GM21576 (cell line): ENCODE measurements at regions not wholly inside any gene's neighbourhood (a gene's known extent, or its start where the extent isn't known, plus 50 kb on each side); places are given as distances from the start of the nearest gene placed in this dataset.
"Not testable (repeated sequence)": the region's sequence is repeated elsewhere in the genome, so short reads cannot be mapped to it uniquely, and the experiment has no call there.

Experiments used
- ATAC-seq: cut with Tn5 transposase; IDR thresholded peaks from one replicate; pipeline ENCODE4 v1.9.1; 2021; ENCODE audit warnings: mild to moderate bottlenecking, moderate library complexity; ENCODE audit not compliant: unreplicated experiment

DNA sequence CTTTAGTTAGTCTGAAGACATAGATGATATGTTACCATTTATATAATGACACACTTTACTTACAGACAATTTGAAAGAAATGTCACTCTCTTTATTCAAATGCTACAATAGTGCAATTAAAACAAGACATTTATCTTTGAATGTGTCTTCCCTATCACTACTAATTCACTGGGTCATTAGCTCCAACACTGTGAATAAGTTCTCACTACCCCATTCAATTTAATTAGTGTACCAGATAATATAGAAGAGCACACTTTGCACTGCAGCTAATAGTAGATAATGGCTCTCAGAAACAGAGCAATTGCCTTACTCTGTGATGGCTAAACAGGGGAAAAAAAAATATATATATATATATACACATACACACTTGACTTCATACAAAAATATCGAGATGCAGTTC lies 497.0 kb downstream of the DTWD2 start:
- ATAC-seq, result no peak

DNA sequence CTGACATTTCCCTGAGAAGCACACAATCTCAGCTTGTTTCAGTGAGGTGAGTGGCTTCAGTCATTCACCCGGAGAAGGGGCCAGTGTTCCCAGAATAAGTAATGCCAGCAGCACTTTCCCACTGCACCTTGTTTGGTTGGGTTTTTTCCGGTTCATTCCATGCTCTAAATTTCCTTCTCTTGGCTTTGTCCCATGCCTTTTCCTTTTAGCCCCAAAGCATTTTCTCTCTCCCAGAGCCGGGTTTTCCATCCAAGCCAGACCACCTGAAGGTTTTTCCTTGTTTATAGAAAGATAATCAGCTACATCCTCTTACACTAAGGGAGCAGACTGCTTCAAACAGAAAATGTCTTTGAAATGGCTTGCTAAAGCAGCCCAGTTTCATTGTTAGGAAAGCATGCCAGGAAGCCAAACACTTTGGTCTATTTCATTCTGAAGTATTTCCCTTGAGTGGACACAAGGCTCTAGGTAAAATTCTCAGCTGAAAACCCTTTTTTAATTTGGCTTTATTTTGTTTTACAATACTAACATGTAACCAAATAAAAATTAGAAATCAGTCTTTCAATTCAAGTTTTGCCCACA lies 501.6 kb downstream of the DTWD2 start:
- no peak for ATAC-seq

DNA sequence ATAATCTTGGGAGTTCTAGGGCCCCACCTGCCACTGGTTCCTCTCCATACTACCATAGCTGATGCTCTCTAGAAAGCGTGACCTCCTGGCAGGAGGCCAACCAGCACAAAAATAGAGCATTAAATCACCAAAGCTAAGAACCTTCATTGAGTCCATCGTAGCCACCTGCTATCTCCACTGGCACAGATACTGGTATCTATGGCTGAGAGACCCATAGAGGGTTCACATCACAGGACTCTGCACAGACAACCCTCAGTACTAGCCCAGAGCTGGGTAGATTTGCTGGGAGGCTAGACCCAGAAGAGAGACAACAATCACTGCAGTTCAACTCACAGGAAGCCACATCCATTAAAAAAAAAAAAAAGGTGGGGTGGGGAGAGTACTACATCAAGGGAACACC lies 509.1 kb downstream of the DTWD2 start:
- no peak for ATAC-seq

DNA sequence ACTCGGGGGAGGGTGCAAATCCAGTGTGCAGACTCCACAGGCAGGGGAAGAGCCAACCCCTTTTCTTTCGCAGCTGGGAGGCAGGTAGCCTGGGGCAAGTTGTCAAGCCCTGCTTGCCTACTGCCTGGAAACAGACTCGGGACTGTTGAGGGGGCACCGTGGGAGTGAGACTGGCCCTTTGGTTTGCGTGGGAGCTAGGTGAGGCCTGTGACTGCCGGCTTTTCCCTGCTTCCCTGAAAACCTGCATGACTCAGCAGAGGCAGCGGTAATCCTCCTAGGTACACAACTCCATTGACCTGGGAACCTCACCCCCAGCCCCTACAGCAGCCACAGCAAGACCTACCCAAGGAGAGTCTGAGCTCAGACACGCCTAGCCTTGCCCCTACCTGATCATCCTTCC lies 509.5 kb downstream of the DTWD2 start:
- ATAC-seq, result no peak

DNA sequence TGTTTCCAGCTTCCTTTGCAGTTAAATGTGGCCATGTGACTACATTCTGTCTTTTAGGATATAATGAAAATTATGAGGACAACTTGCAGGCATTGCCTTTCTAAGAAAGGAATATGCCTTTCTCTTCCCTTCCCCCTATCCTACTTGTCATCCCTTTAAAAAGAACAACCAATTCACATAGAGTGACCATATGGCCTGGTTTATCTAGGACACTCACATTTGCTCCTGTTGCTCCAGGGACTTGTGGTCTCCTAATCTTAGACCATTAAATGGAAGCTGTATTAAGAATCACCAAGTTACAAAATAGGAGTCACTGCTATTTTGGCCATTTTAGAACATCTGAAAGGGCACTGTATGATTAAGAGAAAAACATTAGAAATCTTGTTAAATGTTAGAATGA lies 520.3 kb downstream of the DTWD2 start:
- no peak for ATAC-seq

DNA sequence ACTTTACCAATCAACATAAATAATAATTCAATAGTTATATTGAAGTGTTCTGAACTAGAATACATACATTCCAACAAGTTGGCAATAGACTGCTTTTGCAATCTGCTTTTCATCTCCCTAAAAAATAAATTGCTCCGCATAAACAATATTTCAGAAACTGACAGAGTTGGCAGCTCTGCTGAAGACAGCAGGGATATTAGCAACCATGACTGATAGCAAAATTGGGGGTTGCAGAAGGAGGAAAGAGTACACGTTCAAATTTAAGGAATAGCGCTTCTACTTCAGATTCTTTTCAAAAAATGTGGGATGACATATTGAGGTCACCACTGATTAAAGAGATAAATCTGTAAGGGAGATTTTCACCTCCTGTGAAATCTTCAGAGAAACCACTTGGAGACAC lies 521.2 kb downstream of the DTWD2 start:
- ATAC-seq, result no peak

DNA sequence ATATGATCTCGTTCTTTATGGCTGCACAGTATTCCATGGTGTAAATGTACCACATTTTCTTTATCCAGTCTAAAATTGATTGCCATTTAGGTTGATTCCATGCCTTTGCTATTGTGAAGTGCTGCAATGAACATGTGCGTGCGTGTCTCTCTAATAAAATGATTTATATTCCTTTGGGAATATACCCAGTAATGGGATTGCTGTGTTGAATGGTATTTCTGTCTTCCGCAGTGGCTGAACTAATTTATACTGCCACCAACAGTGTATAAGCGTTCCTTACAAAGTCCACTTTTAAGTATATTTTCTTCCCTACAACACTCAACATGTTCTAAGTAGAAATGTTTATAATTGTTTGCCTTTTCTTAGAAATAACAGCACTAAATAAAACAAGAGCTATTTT lies 521.9 kb downstream of the DTWD2 start:
- ATAC-seq, result no peak

DNA sequence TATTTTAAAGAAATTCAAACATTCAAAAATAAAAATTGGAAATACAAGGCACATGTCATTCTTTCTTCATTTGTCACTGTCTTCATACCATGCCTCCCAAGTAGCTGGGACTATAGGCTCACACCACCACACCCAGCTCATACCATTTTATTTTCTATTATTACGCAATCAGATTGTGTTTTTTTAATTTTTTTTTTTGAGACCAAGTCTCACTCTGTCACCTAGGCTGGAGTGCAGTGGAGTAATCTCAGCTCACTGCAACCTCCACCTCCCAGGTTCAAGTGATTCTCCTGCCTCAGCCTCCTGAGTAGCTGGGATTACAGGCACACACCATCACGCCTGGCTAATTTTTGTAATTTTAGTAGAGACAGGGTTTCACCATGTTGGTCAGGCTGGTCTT lies 526.1 kb downstream of the DTWD2 start:
- not testable (repeated sequence) for ATAC-seq

DNA sequence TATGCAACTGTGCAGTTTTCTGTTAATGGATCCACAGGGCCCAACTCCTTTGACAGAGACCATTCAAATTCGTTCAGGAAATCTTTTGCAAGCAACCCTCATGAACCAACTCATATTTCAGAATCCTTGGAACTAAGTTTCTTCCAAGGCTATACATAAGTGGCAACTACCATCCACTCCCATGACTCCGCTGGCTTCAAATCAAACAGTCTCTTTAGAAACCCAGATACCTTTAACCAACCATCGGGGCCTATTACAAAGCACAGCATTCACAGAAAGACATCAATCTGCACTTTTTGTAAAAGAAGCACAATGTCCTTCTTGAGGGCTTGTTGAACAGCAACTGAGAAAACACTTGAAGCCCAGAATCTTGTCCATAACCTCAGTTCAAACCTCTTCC lies 526.9 kb downstream of the DTWD2 start:
- ATAC-seq, result no peak

DNA sequence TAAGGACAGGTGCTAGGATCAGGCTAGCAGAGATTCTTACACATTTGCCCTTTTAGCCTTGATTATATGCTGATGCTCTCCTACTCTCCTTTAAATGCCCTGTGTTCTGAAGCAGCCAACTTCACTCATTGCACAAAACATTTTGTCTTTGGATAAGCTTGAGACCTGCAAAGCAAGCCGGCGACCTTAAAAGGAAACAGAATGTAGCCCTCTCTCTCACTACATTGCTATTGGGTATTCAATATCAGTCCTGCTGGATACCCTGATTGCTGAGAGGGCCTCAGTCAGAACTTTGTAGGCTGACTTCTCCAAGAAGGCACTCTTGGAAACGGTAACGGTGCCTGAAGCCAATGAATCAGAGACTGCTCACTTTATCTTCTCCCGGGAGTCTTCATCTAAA lies 528.9 kb downstream of the DTWD2 start:
- no peak for ATAC-seq

DNA sequence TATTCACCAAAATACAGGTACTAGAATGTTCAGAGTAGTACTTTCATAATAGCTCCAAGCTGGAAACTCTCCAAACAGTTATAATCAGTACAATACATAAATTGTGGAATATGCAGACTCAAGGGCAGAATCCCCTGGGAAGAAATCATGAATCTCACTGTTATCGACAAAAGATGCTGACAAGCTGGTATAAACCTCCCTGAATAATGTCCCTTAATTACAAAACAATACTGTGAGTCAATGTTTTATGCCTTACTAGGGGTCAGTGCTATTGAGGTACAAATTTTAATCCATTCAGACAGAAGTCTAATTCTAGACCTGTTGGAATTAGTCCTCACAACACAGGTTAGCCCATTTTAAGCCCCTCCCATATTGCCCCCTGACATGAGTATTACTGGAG lies 532.3 kb downstream of the DTWD2 start:
- no peak for ATAC-seq

DNA sequence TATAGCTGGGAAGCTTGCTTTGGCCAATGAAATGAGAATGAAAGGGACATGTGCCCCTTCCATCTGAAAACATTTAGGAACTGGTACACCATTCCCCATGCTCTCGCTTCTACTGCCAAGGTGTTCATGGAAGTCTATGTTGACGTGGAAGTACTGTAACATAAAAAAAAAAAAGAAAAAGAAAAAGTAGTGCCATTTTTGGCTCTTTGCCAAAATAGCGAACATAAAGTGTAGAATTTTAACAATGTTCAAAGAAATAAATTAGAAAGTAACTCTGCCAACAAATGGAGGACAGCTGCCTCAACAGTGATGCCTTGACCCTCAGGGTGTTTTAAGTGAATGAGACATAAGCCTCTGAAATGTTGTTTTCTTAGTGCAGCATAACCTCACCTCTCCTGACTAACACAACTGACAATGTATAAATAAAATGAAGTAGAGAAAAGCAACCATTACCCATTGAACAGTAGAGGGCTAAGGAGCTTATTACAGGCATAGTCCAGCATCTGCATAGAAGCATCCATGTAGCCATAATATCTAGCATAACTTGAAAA lies 536.6 kb downstream of the DTWD2 start:
- no peak for ATAC-seq

DNA sequence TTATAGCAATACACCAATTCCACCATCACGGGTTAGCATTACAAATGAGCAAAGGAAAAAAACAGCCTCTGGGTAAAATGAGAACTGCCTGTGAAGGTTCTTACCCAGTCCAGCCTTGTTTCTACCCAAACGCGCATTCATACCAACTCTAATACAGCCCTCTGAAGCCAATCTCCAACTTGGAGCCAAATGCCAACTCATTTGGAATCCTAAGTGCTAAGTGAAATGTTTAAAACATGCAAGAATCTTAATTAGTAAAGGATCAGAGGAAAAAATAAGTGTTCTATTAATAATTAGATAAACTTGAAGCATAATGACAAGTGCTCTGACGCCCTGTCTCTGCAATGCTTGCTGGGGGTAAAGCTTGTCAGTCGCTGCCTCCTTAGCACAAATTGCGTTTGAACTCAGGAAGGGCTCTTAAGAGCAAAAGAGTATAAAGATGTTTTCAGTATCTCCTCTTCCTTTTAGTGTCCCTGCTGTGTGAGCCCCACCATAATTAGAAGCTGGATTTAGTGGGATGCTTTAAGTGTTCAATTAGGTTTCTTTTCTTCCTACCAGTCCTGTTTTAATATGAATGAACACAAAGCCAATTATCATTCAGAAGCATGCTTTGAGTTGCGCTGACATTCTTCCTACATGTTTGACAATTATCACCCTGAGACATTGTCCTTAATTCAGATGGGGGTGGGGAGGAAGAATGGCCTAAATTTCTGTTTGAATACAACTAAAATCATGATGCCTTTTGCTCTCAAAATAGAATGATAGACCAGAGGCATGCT lies 537.6 kb downstream of the DTWD2 start:
- no peak for ATAC-seq

DNA sequence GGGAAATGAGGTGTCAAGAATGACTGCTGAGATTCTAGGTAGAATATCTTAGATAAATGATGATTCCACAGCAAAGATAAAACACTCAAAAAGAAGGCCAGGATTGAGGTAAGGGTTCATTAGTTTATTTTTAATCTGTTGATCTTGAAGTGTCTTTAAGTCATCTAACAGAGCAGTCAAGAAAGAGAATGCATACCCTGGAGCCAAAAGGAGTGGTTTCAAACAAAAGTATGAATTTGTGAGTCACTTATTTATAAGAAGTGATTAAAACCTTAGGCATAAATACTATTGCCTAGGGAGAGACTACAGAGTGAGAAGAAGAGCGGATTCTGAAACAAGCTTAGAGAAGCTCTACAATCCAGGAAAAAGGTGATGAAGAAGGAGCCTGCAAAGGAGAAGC lies 541.0 kb downstream of the DTWD2 start:
- no peak for ATAC-seq

DNA sequence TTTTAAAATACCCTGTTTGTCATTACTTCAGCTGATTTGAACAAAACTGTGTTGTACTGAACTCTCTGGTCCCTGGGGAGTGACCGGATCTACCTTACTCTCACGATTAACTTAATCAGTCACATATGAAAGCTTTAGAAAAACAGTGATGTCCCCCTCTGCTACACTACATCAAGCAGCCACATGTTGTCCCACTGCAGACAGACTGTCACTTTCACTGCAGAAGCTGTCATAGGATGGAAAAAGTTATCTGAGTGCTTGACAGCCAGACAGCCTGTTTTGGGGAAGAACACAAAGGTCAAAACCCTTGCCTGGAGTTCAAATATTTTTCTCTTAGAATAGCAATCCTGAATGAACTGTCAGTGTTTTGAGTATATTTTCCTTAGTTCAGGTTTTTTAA lies 546.4 kb downstream of the DTWD2 start:
- ATAC-seq, result no peak

DNA sequence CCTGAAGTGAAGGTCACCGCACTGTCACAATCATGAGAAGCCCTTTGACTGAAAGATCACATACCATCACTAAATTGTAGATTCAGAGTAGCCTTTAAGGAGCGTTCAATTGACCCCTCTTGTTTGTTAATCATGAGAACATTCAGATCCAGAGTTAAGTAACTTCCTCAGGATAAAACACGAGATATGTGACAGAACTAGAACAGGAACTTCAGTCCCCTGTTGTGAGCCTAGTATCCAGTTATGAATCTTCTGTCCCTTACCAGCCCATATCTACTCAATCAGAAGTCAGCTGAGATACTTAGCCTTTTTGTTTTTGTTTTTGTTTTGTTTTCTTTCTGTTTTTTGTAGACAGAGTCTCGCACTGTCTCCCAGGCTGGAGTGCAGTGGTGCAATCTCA lies 547.3 kb downstream of the DTWD2 start:
- ATAC-seq, result no peak

DNA sequence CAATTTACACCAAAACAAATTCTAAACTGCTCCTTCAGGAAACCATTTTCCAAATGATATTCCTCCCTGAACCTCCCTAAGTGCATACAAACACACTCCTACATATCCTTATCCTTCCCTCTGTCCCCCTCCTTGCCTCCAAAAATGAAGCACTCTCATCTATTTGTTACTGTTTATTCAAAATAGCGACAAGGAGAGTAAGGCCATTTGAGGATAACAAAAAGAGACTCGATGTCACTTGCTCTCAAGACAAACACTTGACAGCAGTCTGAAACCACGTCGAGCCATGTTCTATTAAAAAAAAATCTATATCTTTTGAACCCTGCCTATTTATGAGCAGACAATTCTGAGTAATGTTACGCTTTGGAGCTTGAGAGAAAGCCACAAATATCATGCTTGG lies 547.9 kb downstream of the DTWD2 start:
- ATAC-seq, result no peak

DNA sequence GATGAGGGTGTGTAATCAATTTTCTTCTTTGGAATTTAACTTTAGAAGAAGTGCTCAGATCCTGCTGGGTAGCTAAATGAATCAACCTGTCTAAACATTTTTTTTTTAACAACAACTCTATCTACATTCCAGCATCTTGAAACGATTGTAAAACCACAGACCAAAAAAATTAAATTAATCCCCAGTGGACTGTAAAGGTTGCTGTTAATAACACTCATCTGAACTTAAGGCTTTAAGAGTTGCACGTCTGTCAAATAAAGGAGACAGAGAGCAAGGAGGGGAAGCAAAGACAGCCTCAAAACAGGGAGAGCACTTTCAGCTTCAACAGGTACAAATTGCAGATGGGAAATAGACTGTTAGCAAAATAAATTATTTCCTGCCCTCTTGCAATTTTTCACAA lies 548.5 kb downstream of the DTWD2 start:
- ATAC-seq, result no peak

DNA sequence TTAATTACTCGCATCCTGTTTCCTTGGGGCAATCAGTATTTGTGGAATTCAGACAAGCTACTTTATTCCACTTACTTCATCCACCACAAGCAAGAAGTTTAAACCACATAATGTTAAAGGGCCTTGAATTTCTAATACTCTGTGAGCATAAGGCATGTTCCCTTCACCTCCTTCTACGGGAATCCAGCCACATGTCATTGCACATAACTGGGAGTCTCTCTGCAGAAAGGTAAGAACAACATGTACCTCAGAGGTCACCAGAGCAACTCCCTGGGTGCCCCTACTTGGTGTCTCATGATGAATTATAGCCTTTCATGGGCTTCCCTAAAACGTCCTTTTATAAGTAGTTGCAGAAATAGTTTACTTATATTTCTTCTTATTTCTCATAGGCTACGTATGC lies 553.2 kb downstream of the DTWD2 start:
- ATAC-seq, result no peak

DNA sequence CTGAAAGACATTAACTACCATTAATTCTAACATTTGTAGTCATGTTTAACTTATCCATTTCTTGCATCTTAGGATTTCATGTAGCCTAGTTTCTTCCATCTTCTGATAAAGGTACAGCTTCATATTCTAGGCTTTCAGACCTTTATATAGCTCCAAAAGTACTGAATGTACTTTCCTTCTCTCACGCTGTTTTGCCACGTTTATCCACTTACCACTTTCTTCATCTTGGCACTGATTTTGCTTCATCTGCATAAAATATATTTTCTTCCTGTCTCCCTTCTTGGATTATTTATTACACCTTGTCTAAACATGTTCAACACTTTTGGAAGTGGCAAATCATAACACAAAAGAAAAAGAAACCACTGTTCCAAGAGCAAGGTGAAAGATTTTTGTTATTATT lies 553.8 kb downstream of the DTWD2 start:
- no peak for ATAC-seq

DNA sequence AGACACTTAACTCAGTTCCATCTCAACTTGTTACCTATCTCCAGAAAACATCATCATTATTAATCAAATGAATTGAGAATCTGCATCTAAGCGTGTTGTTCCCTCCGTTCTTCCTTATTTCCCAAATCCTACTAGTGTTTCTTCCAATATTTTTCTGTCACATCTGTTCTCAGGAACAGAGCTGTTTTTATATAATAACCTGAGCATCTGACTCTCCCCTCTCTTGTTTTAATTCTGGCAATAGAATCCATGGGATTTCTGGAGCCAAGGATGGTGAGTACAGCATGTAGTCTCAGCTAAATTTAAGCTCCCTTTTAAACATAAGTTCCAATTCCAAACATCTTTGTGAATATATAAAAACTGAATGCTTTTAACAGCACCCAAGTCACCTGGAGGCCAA lies 558.3 kb downstream of the DTWD2 start:
- ATAC-seq, result no peak

DNA sequence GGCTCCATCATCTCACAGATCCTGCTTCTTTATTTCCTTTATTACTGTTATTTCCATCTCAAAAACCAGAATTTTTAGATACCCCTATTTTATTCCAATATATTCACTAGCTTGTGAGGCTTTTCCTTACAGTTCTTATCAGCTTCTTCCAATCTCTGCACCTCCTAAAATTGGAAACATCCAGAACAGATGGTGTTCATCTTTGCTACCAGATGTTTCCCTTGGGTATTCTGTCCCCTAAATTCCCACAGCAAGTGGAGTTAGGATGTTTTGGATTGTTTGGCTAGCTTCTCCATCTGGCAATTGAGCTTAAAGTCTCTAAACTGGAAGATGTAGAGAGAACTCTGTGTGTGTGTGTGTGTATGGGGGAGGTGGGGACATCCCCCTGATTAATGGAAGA lies 580.4 kb downstream of the DTWD2 start:
- ATAC-seq, result no peak

DNA sequence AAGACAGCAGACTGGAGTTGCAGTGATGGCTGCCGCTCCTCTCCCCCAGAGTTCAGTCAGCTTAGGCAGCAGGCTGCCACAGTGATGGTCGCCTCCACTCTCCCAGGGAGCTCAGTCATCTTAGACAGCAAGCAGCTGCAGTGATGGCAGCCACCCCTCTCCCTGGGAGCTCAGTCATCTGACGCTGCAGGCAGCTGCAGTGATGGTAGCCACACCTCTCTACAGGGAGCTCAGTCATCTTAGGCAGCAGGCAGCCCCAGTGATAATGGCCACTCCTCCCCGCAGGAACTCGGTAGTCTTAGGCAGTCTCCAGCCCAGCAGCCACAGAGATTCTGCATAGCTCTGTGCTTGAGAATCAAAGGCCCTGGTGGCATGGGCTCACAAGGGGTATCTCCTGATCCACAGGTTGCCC lies 582.7 kb downstream of the DTWD2 start:
- ATAC-seq, result no peak
